Stimulated activated CD8-positive, alpha-beta memory T cell treated with anti-CD3 and anti-CD28 coated beads, Interleukin-12 subunit alpha, Interleukin-12 subunit beta, amount 100 ng/mL, for 24 hours (primary cell): ENCODE measurements at regions not wholly inside any gene's neighbourhood (a gene's known extent, or its start where the extent isn't known, plus 50 kb on each side); places are given as distances from the start of the nearest gene placed in this dataset.

Experiments used
- DNase-seq: peaks from one replicate; pipeline ENCODE4 v3.0.0-alpha.2; 2020; ENCODE audit errors: extremely low read depth

DNA sequence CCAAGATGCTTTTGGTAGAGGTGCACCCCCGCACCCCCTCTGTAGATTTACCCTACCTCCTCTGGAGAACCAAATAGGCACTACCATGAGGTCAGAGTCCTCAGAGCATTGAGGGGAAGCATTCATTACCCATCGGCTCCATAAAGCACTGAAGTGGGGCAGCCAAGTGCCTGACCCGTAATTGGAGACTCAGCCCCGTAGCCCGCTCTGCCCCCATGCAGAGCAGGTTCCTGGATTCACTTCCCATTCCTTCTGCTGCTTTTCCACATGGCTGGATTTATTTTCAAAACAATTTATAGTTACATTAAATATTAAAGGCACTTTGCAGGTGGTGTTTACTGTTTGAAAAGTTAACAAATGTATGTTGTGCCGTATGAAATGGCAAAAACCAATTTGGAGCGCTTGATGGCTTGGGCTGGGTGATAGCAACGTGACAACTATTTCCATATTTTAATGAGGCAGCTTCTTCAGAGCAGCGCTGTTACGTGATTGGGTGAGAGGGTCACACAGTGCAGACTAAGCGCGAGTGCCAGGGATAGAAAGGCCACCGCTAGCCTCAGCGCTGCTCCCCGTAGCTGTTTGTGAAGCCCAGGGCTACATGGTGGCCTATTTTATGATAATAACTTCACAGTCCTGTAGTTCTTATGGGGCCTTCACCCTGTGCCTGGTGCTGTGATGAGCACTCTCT, 373.8 kb upstream of the PROK2 start:
- DNase-seq, result no peak

DNA sequence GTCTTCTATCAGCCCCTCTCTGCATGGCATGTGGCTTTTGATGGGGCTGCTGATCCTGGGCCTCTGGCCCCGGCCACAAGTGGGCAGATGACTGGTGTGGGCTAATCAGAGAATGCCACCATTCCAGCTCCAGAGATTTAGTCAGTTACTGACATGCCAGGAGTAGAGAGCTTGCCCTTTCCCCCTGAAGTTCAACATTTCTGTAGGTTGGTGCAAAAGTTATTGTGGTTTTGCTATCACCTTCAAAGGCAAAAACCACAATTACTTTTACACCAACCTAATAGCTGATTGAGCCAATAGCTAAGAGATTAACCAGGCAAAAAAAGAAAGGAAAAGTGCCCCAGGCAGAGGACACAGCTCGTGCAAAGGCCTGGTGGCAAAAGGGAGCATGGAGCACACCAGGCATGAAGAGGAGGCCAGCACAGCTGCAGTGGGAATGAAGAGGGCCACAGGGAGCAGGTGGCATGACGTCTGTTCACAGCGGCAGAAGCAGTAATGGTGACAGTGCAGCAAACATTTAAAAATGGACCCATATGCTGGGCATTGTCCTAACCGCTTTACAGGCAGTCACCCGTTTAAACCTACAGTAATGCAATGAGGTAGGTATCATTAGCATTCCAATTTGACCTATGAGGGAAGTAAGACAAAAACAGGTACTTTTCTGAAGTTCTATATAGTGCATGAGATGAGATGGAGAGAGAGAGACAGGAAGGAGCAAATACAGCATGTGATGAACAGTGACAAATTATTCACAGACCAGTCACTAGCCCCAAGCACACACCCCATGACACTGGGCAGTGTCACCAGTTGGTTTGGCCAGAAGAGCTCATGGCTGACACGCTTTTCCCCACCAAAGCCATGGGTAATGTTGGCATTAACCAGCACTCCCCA, 373.0 kb upstream of the PROK2 start:
- DNase-seq, result no peak

DNA sequence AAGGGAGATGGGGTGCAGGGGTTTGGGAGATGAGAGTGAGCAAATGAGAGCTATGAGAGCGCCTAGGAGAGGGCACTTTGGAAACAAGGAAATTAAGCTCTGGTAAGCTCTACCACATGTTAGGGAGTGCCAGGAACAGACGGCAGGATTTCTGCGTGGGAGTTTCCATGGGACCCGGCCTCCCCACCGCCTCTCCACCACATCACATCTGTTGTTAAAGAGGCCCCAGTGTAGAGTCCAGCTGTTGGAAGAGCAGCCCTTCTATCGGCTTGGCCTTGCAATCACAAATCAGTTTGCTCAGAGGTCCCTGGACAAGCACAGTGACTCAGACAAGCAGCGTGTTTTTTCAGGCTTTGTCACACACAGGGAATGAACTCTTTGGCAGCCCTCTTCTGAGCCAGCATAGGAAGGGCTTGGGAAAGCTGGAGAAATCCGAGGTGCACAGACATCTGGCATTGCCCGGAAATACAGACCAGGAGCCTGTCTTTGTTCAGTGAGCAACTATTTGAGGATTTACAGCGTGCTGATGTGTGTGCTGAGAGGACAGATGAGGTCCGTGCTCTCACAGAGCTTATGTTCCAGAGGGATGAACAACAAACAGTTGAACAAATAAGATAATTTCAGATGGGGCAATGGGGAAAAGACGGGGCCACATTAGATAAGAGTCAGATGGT, 370.6 kb upstream of the PROK2 start:
- no peak for DNase-seq

DNA sequence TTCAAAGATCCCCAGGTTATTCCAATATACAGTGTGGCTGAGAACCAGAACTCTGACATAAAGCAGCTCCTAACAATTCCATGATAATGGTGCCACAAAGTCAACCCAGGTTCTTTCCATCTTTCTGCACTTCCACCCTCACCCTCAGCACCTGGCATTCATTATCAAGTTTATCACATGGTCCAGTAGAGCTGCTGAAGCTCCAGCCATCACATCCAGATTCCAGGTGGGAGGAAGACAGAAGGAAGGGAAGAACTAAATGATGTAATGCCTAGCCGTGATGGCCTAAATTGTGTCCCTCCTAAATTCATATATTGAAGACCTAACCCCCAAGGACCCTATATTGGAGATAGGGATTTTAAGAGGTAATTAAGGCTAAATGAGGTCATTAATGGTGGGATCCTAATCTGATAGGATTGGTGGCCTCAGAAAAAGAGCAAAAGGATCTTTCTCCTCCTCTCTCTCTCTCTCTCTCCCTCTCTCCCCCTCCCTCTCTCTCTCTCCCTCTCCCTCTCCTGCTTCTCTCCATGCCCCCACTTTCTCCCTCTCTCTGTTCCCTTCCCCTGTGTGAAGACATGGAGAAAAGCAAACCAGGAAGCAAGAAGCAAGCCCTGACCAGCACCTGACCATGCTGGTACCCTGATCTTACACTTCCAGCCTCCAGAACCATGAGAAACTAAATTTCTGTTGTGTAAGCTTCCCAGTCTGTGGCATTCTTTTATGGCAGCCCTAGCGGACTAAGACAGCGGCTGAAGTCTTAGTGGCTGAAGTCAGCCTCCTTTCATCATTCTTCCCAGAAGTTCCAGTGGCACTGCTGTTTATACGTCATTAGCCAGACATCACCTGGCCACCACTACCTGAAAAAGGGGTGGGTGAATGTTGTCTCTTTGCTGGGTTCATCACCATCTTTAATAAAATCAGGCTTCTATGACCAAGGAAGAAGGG, 369.7 kb upstream of the PROK2 start:
- DNase-seq, result no peak

DNA sequence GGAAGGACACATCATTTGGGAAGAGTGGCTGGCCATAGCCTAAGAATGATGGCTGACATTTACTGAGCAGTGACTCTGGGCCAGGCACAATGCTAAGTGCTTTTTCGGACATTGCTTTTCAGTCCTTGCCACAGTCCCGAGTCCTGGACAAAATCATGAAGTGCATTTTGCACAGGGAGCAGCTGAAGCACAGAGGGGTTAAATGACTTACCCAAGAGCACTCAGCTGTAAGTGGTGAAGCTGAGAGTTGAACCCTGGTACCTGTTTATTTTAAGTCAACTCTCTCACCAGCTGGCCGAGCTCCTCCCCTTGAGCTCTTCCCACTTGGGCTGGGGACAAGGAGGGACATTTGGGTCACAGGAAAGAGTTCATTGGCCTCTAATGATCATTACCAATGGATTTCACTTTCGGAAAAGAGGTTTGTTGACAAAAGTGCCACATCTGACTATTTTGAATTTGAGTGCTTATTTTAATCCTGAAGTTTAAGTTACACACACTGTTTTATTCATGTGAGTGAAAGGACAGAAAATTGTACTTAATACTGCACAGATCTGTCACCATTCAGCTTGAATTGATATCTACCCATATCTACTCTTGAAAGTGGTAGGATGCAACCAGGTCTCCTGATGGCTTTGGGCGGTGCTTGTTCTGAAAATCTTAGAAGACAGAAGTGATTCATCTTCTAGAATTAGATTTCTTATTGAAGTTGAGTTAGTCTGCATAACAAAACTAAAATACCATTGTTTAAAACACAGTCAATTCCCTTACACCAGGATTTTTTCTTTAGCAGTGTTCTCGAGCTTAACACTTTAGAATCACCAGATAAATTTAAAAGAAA, 368.7 kb upstream of the PROK2 start:
- no peak for DNase-seq

DNA sequence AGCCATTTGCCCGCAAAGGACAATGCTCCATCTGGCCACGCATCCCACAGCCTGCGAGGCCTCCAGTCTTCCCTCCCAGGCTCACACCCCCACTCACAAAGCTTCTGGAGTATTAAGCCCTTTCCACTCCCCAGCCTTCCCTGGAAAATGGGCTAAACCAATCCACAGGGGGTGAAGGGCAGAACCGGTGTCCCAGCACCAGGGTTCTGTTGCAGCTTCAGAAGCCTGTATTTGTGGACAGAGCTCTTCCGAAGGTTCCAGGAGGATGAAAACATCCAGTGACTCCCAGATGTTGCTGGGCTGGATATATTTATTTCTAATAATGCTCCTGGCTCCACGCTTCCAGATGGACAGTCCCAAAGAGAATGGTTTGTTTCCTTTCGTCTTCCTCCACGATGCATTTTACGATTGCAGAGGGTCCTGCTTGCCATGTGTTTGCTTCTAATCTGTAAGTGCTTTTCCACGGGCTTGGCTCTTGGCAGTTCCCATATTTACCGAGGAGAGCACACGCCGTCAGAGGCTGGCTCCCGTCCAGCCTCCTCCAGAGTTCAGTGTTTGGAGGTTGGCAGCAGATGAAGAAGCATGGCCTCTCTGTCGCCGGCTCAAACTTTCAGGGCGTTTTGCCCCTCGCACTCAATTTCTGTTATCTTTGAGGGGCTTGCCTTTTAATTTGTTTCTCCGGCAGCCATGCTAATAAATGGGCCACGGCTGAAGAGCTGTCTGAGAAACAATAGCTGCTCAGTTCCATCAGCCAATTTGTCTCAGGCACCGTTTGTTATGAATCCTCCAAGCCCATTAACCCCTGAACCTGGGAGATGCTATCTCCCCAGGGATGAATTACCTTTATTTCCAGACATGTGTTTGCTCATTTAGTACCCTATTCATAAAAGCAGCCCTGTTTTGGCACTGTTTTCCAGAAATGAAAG, 367.9 kb upstream of the PROK2 start:
- no peak for DNase-seq

DNA sequence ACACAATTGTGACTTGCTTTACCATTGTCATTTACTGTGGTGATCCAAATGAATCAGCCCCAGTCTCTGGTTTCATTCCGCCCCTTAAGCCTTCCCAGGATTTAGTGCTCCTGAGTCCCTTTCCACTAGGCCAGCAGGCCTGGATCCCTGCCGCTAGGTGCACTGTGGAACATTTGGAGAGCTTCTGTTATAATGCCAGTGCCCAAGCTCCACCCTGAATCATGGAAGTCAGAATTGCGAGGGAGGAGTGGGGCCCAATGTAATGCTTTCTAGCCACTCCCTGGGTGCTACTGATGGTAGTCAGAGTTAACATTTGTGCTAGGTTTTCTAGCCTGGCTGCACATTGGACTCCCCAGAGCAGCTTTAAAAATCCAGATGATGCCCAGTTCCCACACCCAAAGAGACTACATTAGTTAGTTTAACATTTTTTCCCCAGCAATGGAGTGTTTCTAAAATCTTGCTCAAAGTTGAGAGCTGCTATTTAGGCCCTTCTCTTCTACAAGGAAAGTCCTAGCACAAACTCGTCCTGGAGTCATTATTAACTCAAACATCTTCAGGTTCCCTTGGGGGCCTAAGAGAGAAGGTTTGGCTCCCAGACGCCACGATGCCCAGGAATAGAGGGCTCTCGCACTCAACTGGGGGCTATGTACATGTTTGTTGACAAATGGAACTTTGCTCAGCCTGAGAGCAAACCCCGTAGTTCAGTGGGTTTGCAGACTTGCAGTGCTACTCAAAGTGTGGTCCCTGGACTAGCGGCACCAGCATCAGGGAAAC, 366.7 kb upstream of the PROK2 start:
- DNase-seq, result no peak

DNA sequence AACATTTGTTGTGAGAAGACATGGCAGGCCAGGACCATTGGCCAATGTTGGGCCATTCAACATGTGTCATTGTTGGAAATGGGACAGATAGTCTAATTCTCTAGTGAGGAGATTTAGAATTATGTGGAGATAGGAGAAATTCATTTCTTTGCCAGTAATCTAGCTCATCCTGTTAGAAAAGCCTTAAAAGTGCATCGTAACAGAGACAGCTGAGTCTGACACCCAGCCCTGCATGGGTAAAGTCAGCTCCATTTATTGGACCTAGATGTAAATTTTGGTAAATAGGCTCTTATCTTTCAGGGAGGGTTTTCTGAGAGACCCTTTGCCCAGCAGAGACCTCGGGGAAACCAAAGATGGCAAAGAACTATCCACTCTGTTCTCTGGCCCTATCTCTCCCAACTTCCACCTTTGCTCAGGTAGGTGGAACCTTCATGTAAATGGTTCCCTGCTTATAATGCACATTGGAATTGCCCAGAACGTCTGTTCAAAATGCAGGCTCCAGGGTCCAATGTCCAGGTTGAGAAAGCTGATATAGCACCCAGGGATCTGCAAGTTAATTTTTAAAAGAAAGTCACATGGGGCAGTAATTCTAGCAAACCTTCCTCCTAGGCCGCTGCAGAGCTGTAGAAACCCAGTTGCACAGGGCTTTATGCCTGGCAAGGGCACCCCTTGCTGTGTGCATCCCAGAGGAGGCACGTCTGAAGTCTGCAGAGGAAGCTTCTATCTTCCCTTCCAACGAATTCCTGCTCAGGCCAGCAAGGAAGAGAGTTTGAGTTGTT, 365.9 kb upstream of the PROK2 start:
- DNase-seq, result no peak

DNA sequence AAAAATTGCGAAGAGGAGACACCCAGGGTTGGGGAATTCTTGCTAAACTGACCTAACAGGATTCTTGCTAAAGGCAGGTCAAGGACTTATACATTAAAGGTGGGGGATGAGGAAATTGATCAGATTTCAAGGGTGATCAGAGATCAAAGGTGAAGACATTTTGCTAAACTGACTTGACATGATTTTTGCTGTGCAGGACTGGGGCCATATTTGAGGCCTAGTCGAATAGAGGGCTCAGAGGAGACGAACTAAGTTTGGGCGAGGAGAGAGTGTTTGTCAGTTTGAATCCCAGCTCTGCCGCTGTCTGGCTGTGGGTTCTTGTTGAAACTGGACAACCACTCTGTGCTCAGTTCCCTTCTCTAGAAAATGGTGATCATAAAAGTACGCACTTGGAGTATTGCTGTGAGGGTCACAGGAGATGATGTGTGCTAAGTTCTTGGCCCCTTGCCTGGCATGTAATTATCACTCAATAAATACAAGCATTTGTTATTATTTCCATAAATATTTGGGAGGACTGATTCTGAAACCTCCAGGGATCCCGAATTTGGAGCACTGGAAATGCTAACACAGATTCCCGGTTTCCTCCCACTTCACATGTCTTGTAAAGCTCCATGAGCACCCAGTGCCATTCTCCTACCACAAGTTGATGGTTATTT, 364.8 kb upstream of the PROK2 start:
- no peak for DNase-seq

DNA sequence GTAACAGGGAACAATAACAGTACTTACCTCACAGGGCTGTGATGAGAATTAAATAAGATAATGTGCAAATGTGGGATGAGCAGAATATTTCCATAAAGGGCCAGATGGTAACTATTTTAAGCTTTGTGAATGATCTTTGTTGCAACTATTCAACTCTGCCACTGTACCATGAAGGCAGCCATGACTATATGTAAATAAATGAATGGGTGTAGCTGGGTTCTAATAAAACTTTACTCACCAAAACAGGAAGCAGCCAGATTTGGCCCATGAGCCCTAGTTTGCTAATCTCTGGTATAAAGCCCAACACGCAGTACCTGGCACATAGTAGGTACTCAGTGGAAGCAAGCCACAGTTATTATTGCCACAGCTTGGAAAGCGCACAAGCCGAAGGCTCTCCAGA, 362.7 kb upstream of the PROK2 start:
- no peak for DNase-seq

DNA sequence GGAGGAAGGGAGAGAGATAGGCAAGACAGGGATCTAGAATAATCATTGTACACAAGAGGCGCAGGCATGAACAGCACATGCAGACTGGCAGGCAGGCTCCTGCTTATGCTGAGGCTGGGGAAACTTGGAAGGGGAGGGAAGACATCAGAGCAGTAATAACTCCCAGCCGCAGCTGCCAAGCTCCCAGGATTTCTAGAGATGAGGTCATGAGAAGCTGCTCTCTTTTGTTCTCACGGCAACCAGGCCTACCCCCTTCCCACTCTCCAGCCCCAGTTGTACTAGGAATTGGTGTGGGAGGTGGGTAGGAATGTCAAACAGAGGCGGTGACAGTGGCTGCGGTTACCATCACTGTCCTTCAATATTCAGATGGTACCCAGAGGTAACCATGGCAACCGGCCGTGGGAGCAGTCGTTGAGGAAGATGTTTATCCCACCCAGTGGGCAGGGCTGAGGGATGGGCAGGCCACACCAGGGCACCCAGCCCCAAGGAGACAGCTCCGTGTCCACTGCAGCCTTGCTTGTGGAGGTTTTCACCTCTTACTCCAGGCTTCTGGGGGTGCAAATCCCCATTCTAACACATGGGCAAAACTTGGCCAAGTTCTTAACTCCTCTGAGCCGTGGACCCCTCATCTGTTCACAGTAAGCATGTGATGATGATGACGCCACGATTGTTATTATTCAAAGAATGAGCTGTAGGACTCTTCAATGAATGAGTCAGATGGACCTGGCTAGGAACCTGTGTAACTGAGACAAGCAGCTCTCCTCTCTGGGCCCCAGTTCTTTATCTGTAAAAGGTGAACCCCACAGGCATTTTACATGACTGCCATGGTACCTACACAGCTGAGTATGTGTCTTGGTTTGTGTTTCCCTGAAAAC, 360.8 kb upstream of the PROK2 start:
- DNase-seq, result no peak

DNA sequence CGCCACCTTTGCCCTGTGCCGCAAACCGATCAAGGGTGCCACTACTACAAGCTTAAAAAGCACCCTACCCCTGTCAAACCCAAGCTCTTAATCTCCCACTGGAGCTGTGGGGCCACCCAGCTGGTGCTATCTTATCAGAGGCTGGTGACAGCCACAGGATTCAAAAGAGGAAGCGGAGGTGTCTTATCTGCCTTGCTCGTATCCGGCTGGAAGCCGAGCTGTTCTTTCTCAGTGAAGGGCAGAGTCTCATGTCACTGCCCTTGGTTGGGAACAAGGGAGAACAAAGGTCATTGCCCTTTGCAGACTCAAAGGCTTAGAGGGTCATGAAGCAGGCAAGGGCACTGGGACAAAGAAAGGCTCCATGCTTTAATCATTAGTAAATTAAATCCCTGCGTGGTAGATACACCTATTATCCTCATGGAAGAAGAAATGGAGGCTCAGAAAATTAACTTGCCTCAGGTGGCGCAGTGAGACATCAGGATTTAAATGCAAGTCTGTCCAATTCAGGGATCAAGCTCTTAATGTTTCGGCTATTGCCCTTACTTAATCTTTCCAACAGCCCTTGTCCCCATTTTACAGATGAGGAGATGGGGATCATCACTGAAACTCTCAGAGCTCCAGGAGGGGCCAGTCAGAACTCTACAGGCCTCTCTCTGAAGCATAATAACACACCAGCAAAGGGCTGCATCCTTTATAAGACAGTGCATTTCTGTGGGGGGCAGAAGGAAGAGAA, 360.0 kb upstream of the PROK2 start:
- DNase-seq, result no peak

DNA sequence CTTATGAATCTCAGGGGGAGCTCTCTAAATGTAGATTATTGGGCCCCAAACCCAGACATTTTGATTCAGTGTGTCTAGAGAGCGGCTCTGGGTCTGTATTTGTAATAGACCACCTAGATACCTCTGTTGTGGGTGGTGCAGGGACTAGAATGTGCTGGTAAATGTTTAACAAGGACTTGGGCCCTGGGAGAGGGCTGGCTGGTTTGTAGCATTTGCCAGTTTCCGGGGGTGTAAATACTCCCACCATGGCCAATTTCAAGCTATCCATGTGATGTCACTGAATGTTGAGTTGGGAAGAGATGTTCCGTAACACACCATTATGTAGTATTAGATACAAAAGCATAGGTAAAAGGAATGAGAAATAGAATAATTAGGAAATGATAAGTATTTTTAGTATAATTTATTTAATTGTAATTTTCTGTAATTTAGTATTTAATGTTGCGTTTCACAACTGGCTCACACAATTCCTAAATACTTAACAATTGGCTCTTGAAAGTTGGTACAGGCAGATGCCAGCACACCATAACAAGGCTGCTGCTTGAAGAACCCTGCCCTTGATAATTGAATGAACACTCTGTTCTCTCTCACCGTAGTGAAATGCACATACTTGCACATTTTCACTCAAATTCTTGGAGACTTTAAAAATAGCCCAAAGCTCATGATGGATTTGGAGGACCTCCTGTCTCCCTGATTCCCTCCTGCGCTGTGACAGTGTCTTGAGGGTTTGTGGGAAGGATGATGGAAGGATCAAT, 359.2 kb upstream of the PROK2 start:
- DNase-seq, result no peak

DNA sequence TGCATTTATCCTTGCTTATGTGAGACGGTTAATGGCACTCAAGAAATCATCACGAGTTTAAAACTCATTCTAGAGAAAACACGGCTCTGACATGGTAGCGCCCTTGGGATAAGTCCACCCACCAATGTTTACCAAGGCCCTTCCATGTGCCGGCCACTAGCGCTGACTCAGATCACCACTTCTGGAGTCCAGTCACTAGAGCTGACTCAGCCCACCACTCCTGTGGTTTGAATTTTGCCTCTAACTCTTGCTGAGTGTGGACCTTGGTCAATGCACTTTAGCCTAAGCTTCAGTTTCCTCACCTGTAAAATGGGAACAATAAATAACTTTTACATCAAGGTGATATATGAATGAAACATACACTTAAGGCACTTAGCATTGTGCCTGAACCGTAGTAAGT, 358.4 kb upstream of the PROK2 start:
- no peak for DNase-seq

DNA sequence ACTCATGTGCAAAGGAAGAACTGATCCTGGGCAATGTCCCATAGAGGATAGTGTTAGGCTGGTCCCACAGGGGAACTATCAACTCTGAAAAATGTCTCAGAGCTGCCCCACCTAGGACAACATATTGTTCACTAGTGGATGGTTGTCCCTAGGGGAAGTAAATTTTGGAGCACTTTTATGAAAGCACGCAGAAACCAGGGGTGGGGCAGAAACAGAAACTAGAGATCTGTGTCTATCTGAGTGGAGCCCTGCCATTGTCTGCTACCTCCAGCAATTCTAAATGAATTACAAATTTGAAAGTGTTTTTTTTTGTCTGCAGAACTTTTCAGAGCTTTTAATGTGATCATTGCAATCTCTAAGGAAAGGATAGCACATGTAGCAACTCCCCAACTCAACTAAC, 357.1 kb upstream of the PROK2 start:
- no peak for DNase-seq
